Islet of Langerhans (tissue), 1 donor: ENCODE measurements at regions not wholly inside any gene's neighbourhood (a gene's known extent, or its start where the extent isn't known, plus 50 kb on each side); places are given as distances from the start of the nearest gene placed in this dataset.

Experiments
- FAIRE-seq: peaks from one replicate; lab custom pipeline; 2011; peaks lifted over from hg19 to GRCh38; lab: Jason Lieb, UNC

DNA sequence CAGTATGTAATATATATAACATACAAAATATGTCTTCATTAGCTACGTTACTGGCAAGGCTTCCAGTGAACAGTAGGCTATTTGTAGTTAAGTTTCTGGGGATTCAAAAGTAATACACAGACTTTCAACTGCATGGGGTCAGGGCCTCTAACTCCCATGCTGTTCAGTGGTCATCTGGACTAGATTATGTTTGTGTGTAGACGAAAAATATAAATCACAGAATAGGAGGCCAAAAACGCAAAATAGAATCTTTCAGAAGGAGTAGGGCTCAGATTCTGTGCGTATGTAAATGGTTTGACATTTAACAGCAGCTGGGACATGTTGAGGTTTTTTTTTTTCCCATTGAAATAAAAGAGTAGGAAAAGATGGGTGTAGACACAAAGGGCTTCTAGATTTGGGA, 1048.7 kb upstream of the WWC1 start:
- FAIRE-seq = no peak

DNA sequence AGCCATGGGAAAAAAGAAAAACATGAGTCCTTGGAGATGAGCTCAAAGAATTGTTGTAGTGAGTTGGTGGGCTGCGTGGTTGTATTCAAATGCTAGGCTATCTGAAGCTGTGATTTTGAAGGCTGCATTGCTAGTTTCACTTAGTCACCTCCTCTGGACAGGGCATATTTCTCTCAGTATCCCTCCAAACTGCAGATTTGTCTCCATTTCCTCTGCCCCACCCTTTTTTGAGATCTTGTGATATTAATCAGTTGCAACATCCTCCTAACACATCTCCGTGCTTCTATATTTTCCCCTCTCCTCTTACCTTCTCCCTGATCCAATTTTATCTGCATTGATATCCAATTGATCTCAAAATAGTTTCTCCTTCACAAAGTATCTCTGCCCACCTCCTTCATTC, 1048.0 kb upstream of the WWC1 start:
- FAIRE-seq = no peak

DNA sequence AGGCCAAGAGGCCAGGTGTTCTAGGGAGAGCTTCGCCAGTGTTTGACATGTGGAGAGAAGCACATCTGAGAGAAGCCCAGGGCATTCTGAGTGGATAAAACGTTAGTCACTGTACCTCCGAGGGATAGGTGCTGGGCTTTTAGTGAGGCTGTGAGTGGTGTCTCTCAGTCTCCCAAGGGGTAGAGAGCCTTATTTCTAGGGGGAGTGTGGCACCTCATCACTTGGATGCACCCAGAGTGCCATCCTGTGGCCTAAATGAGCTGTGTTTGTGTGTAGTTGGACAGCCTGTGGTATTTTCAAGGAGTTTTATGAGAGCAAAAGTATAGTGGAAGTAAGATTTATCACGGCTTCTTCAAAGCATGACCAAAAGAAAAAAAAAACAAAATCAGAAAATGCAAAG, 1046.9 kb upstream of the WWC1 start:
- no peak for FAIRE-seq

DNA sequence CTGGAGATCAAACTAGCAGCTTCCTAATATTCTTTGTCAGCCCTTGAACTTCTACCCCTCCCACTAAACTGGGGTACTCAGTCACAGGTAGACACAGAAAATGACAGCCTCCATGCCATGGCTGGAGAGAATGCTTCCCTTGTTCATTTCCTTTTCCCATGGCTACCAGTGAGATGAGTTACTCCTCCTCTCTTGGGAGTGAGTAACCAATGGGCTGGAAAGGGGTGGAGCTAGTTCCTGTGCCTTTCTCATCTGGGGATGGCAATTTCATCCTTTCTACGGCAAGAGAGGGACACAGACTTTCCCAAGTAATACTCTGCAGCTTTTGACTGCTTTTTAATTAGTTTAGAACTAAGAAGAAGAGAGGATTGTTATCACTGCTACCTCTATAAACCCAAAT, 1045.6 kb upstream of the WWC1 start:
- FAIRE-seq = no peak

DNA sequence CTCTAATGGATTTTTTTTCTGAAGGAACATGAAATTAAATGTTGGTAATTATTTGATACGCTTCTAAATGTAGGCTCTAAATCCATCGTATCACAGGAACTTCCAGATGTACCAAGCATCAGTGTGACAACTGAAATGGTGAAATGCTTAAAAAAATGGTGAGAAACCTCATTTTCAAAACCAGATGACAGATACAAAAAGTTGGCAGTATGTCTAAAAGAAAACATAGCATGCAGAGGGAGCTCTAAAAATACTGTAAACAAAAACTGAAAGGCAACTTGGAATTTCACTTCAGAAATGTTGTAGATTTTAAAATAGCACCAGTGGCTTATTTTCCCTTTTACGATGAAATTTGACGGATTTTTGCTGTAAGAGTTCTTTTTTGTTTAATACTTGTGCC, 1043.6 kb upstream of the WWC1 start:
- no peak for FAIRE-seq

DNA sequence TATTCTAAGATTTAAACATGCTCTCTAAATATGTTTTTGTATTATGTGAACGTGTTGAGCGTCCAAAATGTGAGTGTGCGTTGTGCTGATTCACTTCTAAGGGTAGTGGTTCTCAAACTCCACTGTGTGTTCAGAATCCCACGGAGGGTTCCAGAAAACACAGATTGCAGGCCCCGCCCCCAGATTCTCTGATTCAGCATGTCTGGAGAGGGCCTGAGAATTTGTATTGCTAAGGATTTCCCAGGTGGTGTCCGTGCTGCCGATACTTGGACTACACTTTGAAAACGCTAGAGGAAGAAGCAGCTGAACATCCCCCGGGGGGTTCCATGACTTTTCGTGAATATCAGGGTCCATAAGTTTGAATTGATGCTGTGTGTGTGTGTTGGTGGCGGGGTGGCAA, 1043.2 kb upstream of the WWC1 start:
- FAIRE-seq = no peak

DNA sequence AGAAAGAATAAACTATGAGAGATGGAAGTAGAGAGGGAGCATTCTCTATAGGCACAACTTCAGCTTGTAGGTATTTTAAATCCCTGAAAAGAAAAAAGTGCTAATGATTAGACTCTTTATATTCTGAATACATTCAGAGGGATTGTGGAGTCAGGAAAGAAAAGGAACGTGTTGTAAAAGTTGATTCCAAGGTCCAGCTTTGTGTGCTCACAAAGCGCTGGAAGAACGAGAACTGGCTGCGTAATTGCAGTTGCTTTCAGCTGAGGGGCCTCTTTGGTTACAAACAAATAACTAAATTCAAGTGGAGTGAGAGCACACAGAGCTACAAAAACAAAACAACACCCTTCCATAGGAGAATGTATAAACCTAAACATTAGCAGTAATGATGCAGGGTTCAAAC, 1040.4 kb upstream of the WWC1 start:
- no peak for FAIRE-seq

DNA sequence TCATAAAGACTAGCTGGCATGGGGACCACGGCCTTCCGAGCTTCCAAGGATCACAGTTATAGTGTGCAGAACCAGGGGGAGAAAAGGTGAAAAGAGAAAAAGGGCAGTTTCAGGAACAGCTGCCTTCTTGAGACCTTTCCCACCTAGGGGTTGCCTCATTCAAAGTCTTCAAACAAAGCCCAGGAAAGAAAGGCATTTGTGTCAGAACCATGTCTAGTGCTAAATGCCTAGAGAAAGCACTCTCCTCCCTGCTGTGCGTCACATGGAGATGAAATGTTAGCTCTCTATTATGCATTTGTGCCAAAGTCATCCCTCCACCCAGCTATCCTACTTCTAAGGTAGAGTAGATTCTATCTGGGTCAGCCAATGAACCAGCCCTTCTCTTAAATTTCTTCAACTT, 1037.3 kb upstream of the WWC1 start:
- FAIRE-seq = no peak

DNA sequence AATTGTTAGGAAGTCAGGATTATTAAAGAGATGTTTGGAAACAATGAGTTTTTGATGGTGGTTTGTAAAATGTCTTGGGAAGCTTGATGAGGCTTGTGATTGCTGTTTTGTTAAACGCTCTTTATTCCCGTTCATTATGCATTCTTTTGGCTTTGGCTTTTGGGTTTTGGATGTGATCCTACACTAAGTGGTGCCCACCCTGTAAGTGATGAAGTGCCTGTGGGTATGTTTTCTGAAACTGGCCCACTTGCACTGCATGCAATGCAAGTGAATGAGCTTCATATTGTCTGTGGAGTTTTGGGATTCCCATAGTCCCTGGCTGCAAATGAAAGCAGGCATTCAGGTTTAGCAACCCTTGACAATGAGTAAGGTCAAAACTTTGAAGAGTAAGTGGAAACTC, 1035.5 kb upstream of the WWC1 start:
- no peak for FAIRE-seq

DNA sequence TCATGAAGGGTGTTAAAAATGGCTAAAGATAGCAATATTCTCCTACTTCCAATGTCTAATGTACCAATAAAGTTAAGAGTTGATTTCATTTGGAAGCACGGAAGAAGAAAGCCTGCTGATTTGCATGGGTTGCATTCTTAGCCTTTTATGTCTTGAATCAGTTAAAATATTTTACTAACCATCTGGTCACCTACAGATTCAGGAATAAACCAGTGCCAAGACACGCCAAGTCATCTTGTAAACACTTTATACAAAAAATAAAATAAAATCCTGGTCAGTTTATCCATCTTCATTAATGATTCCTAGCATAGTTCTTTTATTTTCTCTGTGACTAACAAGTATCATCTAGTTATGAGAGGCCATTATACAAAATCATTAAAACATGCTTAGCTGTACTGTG, 1031.6 kb upstream of the WWC1 start:
- no peak for FAIRE-seq

DNA sequence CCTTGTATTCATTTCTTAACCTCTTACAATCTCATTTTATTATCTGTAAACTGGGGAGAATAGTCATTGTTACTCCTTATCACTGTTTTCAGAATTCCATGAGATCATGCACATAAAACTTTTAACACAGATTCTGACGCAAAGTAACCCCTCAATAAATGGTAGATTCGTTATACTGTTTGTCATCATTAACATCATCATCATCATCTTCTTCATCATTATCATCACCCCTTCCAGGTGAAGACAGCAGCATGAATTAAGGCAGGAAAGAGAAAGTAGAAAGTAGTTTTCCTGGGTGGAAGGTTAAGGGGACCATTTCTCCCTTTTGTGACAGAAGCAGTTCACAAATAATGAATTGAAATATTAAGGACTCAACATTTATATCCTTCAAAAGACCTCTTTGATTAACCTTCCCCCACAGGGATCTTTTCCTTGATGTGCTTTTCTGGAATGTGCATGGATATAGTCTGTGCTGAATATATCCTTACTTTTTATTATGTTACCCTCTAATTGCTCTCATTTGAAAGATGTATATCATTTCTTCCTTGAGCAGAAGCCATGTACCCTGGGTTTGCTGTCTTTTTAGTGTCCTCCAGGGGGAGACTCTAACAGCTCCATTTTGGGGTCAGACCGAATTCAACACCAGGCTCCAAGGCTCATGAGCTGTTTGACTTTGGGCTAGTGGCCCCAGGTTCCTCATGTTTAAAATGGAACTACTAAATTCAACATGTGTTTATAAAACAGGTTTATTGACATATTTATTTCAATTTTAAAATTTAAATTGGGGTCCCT, 1029.9 kb upstream of the WWC1 start:
- FAIRE-seq = no peak

DNA sequence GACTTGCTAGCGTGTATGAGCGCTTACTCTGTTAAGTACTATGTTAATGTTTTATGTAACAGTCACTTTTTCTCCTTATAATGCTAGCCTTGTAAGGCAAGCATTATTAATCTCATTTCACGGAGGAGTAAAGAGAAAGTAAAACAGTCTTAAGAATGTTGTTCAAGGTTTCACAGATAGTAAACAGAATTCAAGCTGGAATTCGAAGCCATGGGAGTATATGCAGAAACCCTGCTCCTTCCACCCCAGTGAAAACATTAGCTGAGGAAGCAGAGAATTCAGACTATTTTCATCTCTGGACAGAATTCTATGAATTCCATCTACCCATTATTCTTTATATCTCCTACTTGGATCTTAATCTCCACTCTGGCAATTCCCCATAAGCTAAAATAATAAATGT, 1028.3 kb upstream of the WWC1 start:
- no peak for FAIRE-seq

DNA sequence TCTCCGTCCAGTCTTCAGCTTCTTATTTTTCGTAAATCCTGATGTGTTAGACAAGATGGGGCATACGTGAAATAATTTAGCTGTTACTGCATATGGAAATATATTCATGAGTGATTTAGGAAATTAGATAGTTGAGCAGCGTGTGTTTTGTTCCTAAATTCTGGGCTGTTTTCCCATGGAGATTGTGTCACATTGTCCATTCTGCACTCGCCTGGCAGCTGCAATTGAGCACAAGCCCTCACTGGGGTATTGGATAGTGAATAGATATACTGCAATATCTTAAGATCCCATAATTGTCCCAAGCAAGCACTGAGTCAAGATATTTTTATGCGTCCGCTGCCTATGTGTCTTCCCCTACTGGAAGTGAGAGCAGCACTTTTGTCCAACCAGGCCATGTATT, 1027.1 kb upstream of the WWC1 start:
- FAIRE-seq = no peak

DNA sequence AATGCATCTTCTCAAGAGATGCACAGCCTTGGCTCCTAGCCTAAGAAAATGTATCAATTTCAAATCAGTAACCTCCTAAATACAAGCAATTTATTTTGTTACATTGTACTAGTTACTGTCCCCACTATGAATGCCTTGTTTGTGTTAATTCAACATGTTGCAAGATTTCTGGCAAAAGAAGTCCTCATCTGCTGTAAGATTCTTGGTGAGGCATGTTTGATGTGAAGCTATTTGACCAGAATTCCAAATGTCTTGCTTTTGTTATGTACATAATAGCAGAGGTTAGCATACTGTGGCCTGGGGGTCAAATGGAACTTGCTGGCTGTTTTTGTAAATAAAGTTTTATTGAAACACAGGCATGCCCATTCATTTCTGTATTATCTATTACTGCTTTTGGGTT, 1023.1 kb upstream of the WWC1 start:
- no peak for FAIRE-seq

DNA sequence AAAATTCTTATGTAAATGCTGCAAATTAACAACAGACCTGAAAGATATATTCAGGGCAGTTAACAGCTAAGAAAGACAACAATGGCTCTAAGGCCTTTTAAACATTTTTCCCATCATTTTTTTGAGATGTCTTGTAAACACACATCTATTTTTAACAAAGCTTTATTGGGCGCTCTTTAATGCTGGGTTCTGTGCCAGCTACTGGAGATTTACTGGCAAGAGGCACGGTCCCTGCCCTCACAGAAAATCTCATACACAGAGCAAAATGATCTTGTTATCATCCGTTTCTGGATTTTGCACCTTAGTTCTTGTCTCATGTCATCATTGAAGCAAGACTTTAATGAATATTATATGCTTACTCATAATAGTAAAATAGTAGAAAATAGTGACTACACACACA, 1022.3 kb upstream of the WWC1 start:
- FAIRE-seq = no peak

DNA sequence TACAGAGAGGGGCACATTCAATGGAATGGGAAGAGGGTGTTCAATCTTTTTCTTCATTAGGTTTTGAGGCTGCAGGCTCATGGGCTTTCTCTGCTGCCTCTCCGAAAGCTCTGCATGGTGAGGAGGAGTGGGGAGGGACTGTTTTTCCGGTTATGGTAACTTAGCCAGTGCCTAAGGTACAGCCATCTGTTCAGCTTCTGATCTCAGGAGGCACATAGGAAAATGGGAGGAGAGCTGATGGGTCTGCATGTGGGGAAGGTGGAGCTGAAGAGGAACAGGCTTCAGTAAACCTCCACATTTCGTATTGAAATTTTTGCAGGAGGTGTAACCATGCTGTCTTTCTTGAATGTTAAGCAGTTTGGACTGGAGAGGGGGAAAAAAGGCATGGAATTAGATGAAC, 1020.4 kb upstream of the WWC1 start:
- FAIRE-seq = no peak

DNA sequence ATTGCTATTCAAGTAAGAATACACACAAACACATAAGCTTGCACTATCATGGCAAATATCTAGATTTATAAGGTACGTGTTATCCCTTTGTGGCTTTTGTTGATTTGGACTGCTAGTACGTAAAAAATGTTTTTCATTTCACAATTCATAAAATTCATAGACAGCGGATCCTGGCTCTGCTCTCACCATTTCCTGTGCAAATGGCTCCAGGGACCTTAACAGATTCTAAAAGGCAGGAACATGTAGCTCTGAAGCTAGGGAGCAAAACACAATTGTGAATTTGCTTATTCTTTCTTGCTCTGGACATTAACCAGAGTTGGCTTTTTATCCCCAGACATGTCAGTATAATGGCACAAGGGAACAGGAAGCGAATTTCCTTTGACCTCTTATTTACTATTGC, 1019.9 kb upstream of the WWC1 start:
- FAIRE-seq = no peak

DNA sequence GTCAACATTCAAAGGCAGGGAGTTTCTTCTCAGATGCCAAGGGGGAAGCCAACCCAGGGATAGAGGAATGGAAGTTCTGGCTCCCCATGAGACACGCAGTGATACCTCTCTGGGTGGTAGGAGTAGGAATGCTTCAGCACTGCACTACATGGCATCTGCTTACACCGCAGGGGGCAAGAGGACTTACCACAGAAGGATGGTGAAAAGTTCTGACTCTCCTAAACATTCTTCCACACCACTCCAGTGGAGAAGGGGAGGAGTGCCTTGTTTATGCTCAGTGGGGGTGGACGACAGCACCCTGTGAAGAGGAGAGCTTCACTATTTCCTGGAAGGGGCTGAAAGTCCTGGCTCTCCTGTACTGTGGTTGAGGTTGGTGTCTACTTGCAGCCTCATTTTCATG, 1011.3 kb upstream of the WWC1 start:
- FAIRE-seq = no peak

DNA sequence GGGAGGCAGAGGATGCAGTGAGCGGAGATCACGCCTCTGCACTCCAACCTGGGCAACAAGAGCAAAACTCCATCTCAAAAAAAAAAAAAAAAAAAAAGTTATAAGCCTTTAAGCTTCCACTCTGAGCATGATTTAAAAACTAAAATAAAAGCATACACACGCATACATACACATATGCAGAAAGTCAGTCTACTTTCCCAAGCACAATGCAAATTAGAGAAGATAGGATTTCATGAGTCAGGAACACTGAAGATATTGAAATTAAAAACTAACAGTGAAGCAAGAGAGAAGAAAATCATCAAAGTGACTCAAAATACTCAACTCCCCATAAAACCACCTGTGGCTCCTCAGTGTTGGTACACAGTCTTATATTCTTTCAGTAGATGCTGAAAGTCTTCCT, 1009.5 kb upstream of the WWC1 start:
- FAIRE-seq = no peak

DNA sequence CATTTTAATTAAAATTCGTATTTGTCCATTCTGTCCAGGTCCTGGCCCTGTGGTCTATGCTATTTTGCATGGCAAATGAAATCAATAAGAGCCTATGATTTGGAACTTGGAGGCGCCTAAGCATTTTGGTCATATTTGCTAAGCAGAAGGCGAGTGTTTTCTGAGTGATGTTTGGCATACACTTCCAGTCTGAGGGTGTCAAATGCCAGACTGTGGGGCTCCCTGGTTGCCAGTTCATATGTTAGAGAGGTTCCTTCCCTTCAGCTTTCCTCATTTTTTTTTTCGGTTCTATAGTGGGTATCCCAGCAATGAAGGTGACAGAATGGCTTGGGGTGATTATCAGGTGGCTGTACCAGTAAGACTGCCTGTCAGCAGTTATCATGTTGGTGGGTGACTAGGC, 1007.8 kb upstream of the WWC1 start:
- no peak for FAIRE-seq

DNA sequence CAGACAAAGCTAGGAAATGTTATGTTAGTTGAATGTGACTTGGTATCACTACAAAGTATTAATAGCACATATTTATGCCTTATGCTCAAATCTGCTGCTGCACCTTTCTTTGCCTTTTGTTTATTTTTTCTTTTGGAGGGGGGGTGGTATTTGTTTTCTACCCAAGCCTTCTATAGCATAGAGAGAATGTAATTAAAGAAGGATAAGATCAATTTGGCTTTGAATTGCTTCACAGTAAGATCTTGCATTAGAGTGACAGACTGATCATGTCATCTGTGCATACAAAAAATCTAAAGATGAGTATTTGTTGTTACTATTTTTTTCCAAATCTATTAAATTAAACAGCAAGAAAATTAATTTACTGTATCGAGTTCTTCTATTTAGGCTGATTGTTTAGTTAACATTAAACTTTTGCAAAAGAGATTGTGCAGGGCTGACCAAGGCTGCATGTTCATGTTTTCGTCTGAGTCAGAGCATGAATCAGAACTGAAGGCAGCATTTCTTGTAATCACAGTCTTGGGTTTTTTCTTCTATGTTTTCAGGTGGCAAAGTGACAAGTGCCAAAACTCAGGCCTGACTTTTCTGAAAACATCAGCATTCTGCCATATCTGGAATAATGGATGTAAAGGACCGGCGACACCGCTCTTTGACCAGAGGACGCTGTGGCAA, 1007.1 kb upstream of the WWC1 start:
- no peak for FAIRE-seq

DNA sequence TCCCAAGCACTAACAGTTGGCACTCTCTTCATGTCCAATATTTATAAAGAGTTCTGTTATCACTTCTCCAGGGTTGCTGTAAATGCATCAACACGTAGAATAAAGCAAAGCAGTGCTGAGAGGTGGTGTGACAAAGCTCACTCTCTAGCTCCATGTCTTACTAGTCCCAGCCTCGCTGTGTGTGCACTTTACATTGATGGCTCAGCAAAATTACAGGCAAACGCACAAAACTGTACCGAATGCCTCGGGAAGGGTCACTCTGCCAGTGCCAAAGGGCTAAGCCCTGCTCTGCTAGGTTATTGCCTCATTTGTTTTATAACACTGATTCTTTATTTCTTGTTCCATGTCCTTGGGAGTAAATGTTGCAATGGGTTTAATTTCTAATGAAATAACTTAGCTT, 1005.9 kb upstream of the WWC1 start:
- FAIRE-seq = no peak

DNA sequence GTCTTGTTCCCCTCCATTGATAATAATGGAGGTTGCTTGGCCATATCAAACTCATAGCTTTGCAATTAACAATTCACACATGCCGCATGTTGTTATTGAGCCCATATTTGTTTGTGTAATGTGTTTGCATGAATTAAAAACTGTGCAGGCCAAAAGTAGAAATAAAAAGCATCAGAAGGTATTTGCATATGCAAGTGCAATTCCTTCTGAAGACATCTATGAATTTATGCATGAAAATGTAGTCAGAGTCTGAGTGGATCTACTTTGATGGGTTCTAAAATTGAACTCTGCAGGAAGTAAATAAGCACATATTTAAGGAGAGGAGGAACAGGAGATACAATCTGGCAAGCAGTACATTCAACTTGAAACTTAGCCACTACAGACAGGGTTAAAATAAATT, 1004.6 kb upstream of the WWC1 start:
- FAIRE-seq = no peak

DNA sequence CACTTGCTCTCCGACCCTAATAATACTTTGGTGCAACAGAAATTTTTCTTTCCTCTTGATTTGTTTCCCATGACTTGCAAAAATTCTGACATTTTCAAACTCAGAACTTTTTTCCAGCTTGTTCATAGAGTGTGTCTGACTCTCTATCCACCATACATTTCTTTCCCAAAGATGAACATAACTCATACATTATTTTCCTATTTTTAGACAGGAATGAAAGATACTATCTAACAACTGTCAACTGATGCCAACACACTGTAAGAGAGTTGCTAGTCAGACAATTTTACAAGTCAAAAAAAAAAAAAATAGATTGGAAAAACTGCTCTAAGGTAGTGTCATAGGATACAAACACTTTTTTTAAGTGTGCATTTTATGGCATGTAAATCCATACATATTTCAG, 1001.0 kb upstream of the WWC1 start:
- no peak for FAIRE-seq
